PC-3 (cell line): ENCODE measurements at regions not wholly inside any gene's neighbourhood (a gene's known extent, or its start where the extent isn't known, plus 50 kb on each side); places are given as distances from the start of the nearest gene placed in this dataset.

Experiments
- ATAC-seq: fragments of 200-7000 bp; cut with Tn5 transposase; 2 replicates; pipeline ENCODE4 v1.9.1; 2020; ENCODE audit warnings: mild to moderate bottlenecking, moderate library complexity
- BruUV-seq: library from RNA; stranded (reverse); fragments of 400-500 nt; replicated peaks from 2 replicates; lab custom pipeline; 2021; lab: Mats Ljungman, UMichigan
- CTCF ChIA-PET: fragments of 300-600 bp; sonication (Branson Sonifier 250); formaldehyde crosslinking; loops from one replicate; lab custom pipeline; 2022; ENCODE audit warnings: antibody characterized with exemption; lab: Charles Lee
- POLR2A ChIA-PET: fragments of 300-600 bp; sonication (Branson Sonifier 250); formaldehyde crosslinking; loops from one replicate; lab custom pipeline; 2022; ENCODE audit warnings: antibody characterized with exemption; ENCODE audit not compliant: unreplicated experiment; lab: Charles Lee
- DNase-seq: peaks from one replicate; pipeline ENCODE4 v3.0.0-alpha.2; 2015
- H2AFZ ChIP-seq: fragments of 300-600 bp; sonication (generic); 2 replicates; pipeline ENCODE4 v1.6.0; 2016; ENCODE audit warnings: antibody characterized with exemption, low read length
- H3F3A ChIP-seq: fragments of 300-600 bp; sonication (generic); one replicate; pipeline ENCODE4 v1.6.0; 2017; ENCODE audit warnings: antibody characterized with exemption, low read length, control low read depth, mild to moderate bottlenecking; ENCODE audit not compliant: unreplicated experiment
- H3K27ac ChIP-seq: fragments of 300-600 bp; sonication (generic); 2 replicates; pipeline ENCODE4 v1.5.1; 2016; ENCODE audit warnings: mild to moderate bottlenecking, low read length
- H3K27me3 ChIP-seq: fragments of 300-600 bp; sonication (generic); 2 replicates; pipeline ENCODE4 v1.6.1; 2016; ENCODE audit warnings: low read length, mixed read lengths
- H3K36me3 ChIP-seq: fragments of 300-600 bp; sonication (generic); 2 replicates; pipeline ENCODE4 v1.6.1; 2016; ENCODE audit warnings: low read depth, mixed run types, low read length, mixed read lengths
- H3K4me1 ChIP-seq: fragments of 300-600 bp; sonication (generic); 2 replicates; pipeline ENCODE4 v1.5.1; 2016; ENCODE audit warnings: low read length; ENCODE audit not compliant: insufficient read depth
- H3K4me2 ChIP-seq: fragments of 300-600 bp; sonication (generic); 2 replicates; pipeline ENCODE4 v1.6.0; 2016; ENCODE audit warnings: low read length
- H3K4me3 ChIP-seq: fragments of 300-600 bp; sonication (generic); 2 replicates; pipeline ENCODE4 v1.5.1; 2016; ENCODE audit warnings: mild to moderate bottlenecking, low read length, mixed read lengths
- H3K79me2 ChIP-seq: fragments of 300-600 bp; sonication (generic); 2 replicates; pipeline ENCODE4 v1.6.1; 2017; ENCODE audit warnings: low read length, mixed read lengths
- H3K9ac ChIP-seq: fragments of 300-600 bp; sonication (generic); 2 replicates; pipeline ENCODE4 v1.6.0; 2016; ENCODE audit warnings: mild to moderate bottlenecking, low read length
- H3K9me2 ChIP-seq: fragments of 300-600 bp; sonication (generic); replicated peaks from 2 replicates; pipeline ENCODE4 v1.6.1; 2016; ENCODE audit warnings: mixed run types, low read length, mixed read lengths
- H3K9me3 ChIP-seq: fragments of 300-600 bp; sonication (generic); 2 replicates; pipeline ENCODE4 v1.6.1; 2016; ENCODE audit warnings: low read length, mixed read lengths
- H4K20me1 ChIP-seq: fragments of 300-600 bp; sonication (generic); 2 replicates; pipeline ENCODE4 v1.6.1; 2016; ENCODE audit warnings: low read length, mixed read lengths
- EZH2 ChIP-seq: fragments of 300-600 bp; sonication (generic); IDR thresholded peaks from one replicate; pipeline ENCODE4 v1.6.1; 2017; ENCODE audit warnings: antibody characterized with exemption, mild to moderate bottlenecking, low read length; ENCODE audit not compliant: unreplicated experiment
- EZH2phosphoT487 ChIP-seq: fragments of 300-600 bp; sonication (generic); IDR thresholded peaks from 2 replicates; pipeline ENCODE4 v1.6.1; 2018; ENCODE audit warnings: mild to moderate bottlenecking, antibody characterized with exemption, low read length, borderline replicate concordance
- intact Hi-C: fragments of 100-400 bp; cut with micrococcal nuclease; formaldehyde crosslinking; loops from 2 replicates; pipeline ENCODE4 v1.9.0; 2023
- TF ChIP-seq, protein P1 (sequence below): fragments of 300-600 bp; sonication (generic); conservative IDR thresholded peaks from 2 replicates; pipeline ENCODE4 v1.5.1; 2017; ENCODE audit warnings: antibody characterized with exemption, low read depth, mild to moderate bottlenecking, low read length

DNA sequence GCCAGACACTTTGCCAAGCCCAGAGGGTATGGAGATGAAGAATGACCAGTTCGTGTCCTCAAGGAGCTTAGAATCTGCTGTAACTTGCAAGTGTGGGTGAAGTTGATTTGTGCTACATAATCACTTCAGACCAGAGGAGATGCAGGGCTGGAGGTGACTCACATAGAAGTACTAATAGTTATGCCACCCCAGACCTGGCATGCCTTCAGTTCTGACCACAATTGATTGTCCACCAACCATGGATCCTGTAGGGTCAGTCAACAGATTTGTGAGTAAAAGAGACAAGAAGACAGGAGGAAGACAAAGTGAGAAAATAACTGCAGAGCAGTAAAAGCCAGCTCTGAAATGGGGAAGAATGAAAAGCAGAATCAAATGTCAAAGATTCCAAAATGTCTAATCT lies 51.2 kb upstream of the BMPER start:
- no peak overlapping the region for H2AFZ ChIP-seq
- ChIA-PET CTCF (no interaction called here), POLR2A (no interaction called here)
- H3K36me3 ChIP-seq, result no peaks in the 10 kb centered on the region
- no peak overlapping the region for H3K9ac ChIP-seq
- no peaks in the 10 kb centered on the region for H3K27me3 ChIP-seq
- H3K9me2 ChIP-seq, result no peaks in the 10 kb centered on the region
- TF ChIP-seq, protein P1, sequence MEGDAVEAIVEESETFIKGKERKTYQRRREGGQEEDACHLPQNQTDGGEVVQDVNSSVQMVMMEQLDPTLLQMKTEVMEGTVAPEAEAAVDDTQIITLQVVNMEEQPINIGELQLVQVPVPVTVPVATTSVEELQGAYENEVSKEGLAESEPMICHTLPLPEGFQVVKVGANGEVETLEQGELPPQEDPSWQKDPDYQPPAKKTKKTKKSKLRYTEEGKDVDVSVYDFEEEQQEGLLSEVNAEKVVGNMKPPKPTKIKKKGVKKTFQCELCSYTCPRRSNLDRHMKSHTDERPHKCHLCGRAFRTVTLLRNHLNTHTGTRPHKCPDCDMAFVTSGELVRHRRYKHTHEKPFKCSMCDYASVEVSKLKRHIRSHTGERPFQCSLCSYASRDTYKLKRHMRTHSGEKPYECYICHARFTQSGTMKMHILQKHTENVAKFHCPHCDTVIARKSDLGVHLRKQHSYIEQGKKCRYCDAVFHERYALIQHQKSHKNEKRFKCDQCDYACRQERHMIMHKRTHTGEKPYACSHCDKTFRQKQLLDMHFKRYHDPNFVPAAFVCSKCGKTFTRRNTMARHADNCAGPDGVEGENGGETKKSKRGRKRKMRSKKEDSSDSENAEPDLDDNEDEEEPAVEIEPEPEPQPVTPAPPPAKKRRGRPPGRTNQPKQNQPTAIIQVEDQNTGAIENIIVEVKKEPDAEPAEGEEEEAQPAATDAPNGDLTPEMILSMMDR, result no peak
- no peak for TF ChIP-seq EZH2
- no peak for TF ChIP-seq EZH2phosphoT487
- intact Hi-C loops, result no loop called here
- H3K4me2 ChIP-seq, result no peak overlapping the region
- no peak overlapping the region for H3K27ac ChIP-seq
- BruUV-seq, result no TSS peak
- H3K9me3 ChIP-seq, result no peaks in the 10 kb centered on the region
- ATAC-seq, result peak; percentile 79
- H3F3A ChIP-seq, result no peaks in the 10 kb centered on the region
- peaks cover 15% of the 10 kb centered on the region for H3K4me1 ChIP-seq
- H4K20me1 ChIP-seq, result no peaks in the 10 kb centered on the region
- H3K4me3 ChIP-seq, result no peak overlapping the region
- H3K79me2 ChIP-seq, result no peaks in the 10 kb centered on the region
- peak; percentile 70 for DNase-seq

DNA sequence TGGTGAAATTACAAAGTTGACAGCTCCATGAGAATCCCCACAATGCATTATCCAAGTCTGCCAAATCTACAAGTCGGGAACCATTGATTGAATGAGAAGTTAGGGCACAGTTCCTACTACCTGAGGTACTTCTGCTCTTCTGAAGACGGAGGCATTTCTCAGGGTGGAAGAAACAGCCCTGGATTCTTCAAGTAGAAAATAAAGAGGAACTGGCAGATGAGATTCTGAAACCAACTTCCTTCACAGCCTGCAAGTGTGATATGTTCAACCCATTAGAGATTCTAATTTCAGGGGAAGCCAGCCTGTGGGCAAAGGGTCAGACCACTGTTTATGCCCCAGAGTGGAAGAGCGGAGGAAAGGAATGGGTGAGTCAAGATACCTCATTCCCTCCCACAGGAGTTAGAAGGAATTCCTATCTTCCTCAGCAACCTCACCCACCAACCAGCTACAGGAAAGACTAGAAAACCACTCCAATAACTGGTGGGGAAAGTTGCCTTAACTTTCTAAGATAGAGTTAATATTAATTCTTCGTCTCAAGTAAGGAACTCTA lies 50.5 kb upstream of the BMPER start:
- TF ChIP-seq EZH2 (no peak), EZH2phosphoT487 (no peak)
- no peaks in the 10 kb centered on the region for H3K27me3 ChIP-seq
- no peaks in the 10 kb centered on the region for H3K36me3 ChIP-seq
- H3K9me2 ChIP-seq, result no peaks in the 10 kb centered on the region
- H3F3A ChIP-seq, result no peaks in the 10 kb centered on the region
- H3K9me3 ChIP-seq, result no peaks in the 10 kb centered on the region
- H4K20me1 ChIP-seq, result no peaks in the 10 kb centered on the region
- H3K9ac ChIP-seq, result no peak overlapping the region
- H3K4me2 ChIP-seq, result peak overlapping the region; percentile 18; the same call in 1 of the 2 replicates
- H3K79me2 ChIP-seq, result no peaks in the 10 kb centered on the region
- BruUV-seq, result no TSS peak
- no peak for ATAC-seq
- no peak overlapping the region for H2AFZ ChIP-seq
- intact Hi-C loops, result no loop called here
- H3K4me1 ChIP-seq, result peaks cover 15% of the 10 kb centered on the region
- peak; percentile 53 for DNase-seq
- no peak overlapping the region for H3K4me3 ChIP-seq
- CTCF ChIA-PET, result no interaction called here
- POLR2A ChIA-PET, result no interaction called here
- no peak overlapping the region for H3K27ac ChIP-seq
